ENCODE measurements at regions not wholly inside any gene's neighbourhood (a gene's known extent, or its start where the extent isn't known, plus 50 kb on each side); places are given as distances from the start of the nearest gene placed in this dataset.
"Not testable (repeated sequence)": the region's sequence is repeated elsewhere in the genome, so short reads cannot be mapped to it uniquely, and the experiment has no call there.

DNA sequence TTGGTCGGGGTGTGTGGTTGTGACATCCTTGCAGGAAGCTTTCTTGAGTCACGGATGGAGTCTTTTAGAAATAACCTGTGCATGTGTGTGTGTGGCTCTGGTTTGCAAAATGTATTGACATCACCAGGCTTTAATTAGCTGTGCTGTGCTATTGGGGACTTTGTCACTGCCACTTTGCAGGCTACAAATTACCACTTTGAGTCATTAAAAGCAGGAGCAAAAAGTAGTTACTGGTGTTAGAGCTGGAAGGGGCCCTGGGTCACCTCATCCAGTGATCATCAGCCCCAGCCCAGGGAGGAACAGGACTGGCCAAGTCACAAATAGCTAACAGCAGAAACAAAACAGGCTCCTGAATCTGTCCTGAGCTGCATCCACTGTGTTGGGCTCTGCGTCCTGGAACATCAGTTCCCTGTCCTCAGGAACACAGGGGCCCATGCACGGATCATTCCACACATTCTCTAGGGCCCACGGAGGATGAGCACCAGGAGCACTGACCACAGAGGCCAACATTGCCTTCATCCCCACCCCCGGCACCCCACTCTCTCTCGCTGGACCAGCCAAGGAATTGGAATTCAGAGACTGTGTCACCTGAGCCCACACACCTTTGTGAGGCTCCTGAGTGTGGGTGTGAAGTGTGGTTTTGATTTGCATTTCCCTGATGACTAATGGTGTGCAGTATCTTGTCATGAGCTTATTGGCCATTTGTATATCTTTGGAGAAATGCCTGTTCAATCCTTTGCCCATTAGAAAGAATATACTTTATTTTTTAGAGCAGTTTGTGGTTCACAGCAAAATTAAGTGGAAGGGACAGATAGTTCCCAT lies 280.1 kb upstream of the C1orf174 start:
- Histone ChIP-seq H3K4me3 (no peak overlapping the region), H3K4me1 (no peaks in the 10 kb centered on the region), H3K9me3 (no peaks in the 10 kb centered on the region), H3K27me3 (peaks cover 0 to 2% of the 10 kb centered on the region in 2 donors), H3K27ac (no peak overlapping the region), H3K36me3 (no peaks in the 10 kb centered on the region)
- TF ChIP-seq, protein P1, sequence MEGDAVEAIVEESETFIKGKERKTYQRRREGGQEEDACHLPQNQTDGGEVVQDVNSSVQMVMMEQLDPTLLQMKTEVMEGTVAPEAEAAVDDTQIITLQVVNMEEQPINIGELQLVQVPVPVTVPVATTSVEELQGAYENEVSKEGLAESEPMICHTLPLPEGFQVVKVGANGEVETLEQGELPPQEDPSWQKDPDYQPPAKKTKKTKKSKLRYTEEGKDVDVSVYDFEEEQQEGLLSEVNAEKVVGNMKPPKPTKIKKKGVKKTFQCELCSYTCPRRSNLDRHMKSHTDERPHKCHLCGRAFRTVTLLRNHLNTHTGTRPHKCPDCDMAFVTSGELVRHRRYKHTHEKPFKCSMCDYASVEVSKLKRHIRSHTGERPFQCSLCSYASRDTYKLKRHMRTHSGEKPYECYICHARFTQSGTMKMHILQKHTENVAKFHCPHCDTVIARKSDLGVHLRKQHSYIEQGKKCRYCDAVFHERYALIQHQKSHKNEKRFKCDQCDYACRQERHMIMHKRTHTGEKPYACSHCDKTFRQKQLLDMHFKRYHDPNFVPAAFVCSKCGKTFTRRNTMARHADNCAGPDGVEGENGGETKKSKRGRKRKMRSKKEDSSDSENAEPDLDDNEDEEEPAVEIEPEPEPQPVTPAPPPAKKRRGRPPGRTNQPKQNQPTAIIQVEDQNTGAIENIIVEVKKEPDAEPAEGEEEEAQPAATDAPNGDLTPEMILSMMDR (IDR thresholded peaks at IDR 0.05): no peak
- no peak for DNase-seq
- intact Hi-C loops (cut with DNase I; ENCODE audit: low total_unique reads): no loop called here

DNA sequence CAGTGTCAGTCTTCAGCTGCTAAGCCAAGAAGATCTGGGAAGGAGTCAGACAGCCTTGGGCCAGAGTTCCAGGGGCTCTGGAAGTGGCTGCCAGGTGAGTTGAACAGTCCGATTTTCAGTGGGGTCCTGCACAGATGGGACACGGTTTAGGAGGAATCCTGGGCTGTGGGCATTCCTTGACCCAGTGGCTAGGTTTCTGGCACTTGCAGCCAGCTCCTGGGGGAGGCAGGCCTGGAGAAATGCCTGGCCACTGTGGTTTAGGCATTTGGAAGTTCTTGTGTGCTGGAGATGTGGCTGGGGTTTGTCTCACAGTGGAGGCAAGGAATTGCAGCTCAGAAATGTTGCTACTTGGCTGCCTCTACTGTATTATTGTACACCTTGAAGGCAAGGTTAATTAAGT lies 286.4 kb upstream of the C1orf174 start:
- H3K27ac ChIP-seq; H3K4me1 ChIP-seq; intact Hi-C loops (cut with DNase I; ENCODE audit: low total_unique reads); H3K9me3 ChIP-seq; DNase-seq; H3K4me3 ChIP-seq; H3K27me3 ChIP-seq; H3K36me3 ChIP-seq: not testable (repeated sequence)

DNA sequence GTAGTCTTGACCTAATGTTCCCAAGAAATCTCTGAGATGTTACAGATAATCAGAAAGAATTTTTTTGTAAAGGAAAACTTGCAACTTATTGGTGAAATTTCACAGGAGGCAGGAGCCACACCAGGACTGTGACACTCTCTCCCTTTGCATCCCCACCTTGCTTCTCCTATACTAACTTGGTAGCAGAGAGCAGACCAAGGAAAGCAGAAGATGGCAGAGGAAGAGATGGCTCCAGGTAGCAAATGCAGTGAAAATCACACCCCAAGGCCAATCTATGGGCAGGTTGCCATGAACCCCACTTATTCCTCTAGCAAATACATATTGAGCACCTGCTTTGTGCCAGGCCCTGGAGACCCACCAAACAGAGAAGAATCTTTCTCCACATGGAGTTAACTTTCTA lies 303.4 kb upstream of the C1orf174 start:
- TF ChIP-seq, protein P1 (IDR thresholded peaks at IDR 0.05): no peak
- Histone ChIP-seq H3K9me3 (peaks cover 0 to 30% (median 0%) of the 10 kb centered on the region in 3 donors), H3K27me3 (no peaks in the 10 kb centered on the region), H3K4me3 (no peak overlapping the region), H3K4me1 (no peaks in the 10 kb centered on the region), H3K36me3 (no peaks in the 10 kb centered on the region), H3K27ac (no peak overlapping the region)
- intact Hi-C loops (cut with DNase I; ENCODE audit: low total_unique reads): no loop called here
- no peak for DNase-seq

- intact Hi-C loops (cut with DNase I; ENCODE audit: low total_unique reads): no loop called here
- no peak overlapping the region for H3K4me3 ChIP-seq
- no peak for DNase-seq
- H3K4me1 ChIP-seq: no peaks in the 10 kb centered on the region
- TF ChIP-seq, protein P1 (IDR thresholded peaks at IDR 0.05): no peak
- H3K9me3 ChIP-seq: peaks cover 0 to 29% (median 0%) of the 10 kb centered on the region in 3 donors
- no peaks in the 10 kb centered on the region for H3K36me3 ChIP-seq
- no peak overlapping the region for H3K27ac ChIP-seq
- H3K27me3 ChIP-seq: no peaks in the 10 kb centered on the region
Measured at GRCh38 chr1:4207183-4207582, 307.1 kb upstream of the C1orf174 start.

GRCh38 chr1:4207842-4208692 lies 308.0 kb upstream of the C1orf174 start:
- intact Hi-C loops (cut with DNase I; ENCODE audit: low total_unique reads): no loop called here
- Histone ChIP-seq H3K36me3 (no peaks in the 10 kb centered on the region), H3K4me3 (no peak overlapping the region), H3K9me3 (peaks cover 0 to 20% (median 0%) of the 10 kb centered on the region in 3 donors), H3K27me3 (no peaks in the 10 kb centered on the region), H3K27ac (no peak overlapping the region), H3K4me1 (no peaks in the 10 kb centered on the region)
- no peak for DNase-seq
- TF ChIP-seq, protein P1 (IDR thresholded peaks at IDR 0.05): no peak

GRCh38 chr1:4210043-4210442 lies 310.0 kb upstream of the C1orf174 start:
- intact Hi-C loops (cut with DNase I; ENCODE audit: low total_unique reads): no loop called here
- DNase-seq: no peak
- no peak overlapping the region for H3K27ac ChIP-seq
- H3K27me3 ChIP-seq: no peaks in the 10 kb centered on the region
- no peak overlapping the region for H3K4me3 ChIP-seq
- H3K4me1 ChIP-seq: no peaks in the 10 kb centered on the region
- H3K9me3 ChIP-seq: peaks cover 0 to 11% (median 0%) of the 10 kb centered on the region in 3 donors
- TF ChIP-seq, protein P1 (IDR thresholded peaks at IDR 0.05): no peak
- H3K36me3 ChIP-seq: no peaks in the 10 kb centered on the region

Data from tibial artery (tissue), 4 donors.